ENCODE measurements at regions not wholly inside any gene's neighbourhood (a gene's known extent, or its start where the extent isn't known, plus 50 kb on each side); places are given as distances from the start of the nearest gene placed in this dataset.

- Histone ChIP-seq H3K9ac (ENCODE audit: low read depth, low read length) (no peak overlapping the region), H3K27ac (ENCODE audit: low read length) (no peak overlapping the region), H2AFZ (ENCODE audit: low read depth, low read length) (no peak overlapping the region), H3K79me2 (ENCODE audit: insufficient read depth, low read length) (no peaks in the 10 kb centered on the region), H3K27me3 (ENCODE audit: insufficient read depth, low read length, poor library complexity) (peaks cover 3% of the 10 kb centered on the region), H4K20me1 (ENCODE audit: insufficient read depth, low read length) (no peaks in the 10 kb centered on the region), H3K9me3 (ENCODE audit: insufficient read depth, low read length, severe bottlenecking) (no peaks in the 10 kb centered on the region), H3K4me3 (ENCODE audit: low read depth in 1 of 2, low read length in 2 of 2) (no peak overlapping the region), H3K4me2 (ENCODE audit: insufficient read depth, low read length) (no peak overlapping the region), H3K36me3 (ENCODE audit: insufficient read depth, low read length) (no peaks in the 10 kb centered on the region), H3K4me1 (ENCODE audit: insufficient read depth, low read length) (no peaks in the 10 kb centered on the region)
- ATAC-seq (ENCODE audit: insufficient read depth, low read depth): no peak
- DNase-seq: no peak
- TF ChIP-seq CTCF (IDR thresholded peaks at IDR 0.05; ENCODE audit: borderline replicate concordance, extremely low read depth, low read length, poor library complexity, severe bottlenecking) (no peak), EZH2 (IDR thresholded peaks at IDR 0.05; ENCODE audit: borderline replicate concordance, low read depth, low read length, severe bottlenecking) (no peak)
Measured at GRCh38 chr2:6249557-6249956, 557.4 kb downstream of the SOX11 start.

GRCh38 chr2:6254441-6254840, 562.3 kb downstream of the SOX11 start:
- DNase-seq: no peak
- no peak for TF ChIP-seq EZH2 (IDR thresholded peaks at IDR 0.05; ENCODE audit: borderline replicate concordance, low read depth, low read length, severe bottlenecking)
- no peak for TF ChIP-seq CTCF (IDR thresholded peaks at IDR 0.05; ENCODE audit: borderline replicate concordance, extremely low read depth, low read length, poor library complexity, severe bottlenecking)
- H3K27me3 ChIP-seq (ENCODE audit: insufficient read depth, low read length, poor library complexity): peaks cover under 1% of the 10 kb centered on the region
- no peaks in the 10 kb centered on the region for H3K9me3 ChIP-seq (ENCODE audit: insufficient read depth, low read length, severe bottlenecking)
- H4K20me1 ChIP-seq (ENCODE audit: insufficient read depth, low read length): no peaks in the 10 kb centered on the region
- no peaks in the 10 kb centered on the region for H3K79me2 ChIP-seq (ENCODE audit: insufficient read depth, low read length)
- H3K4me2 ChIP-seq (ENCODE audit: insufficient read depth, low read length): no peak overlapping the region
- H3K9ac ChIP-seq (ENCODE audit: low read depth, low read length): no peak overlapping the region
- no peaks in the 10 kb centered on the region for H3K4me1 ChIP-seq (ENCODE audit: insufficient read depth, low read length)
- H2AFZ ChIP-seq (ENCODE audit: low read depth, low read length): no peak overlapping the region
- no peak overlapping the region for H3K4me3 ChIP-seq (ENCODE audit: low read depth in 1 of 2, low read length in 2 of 2)
- ATAC-seq (ENCODE audit: insufficient read depth, low read depth): no peak
- no peak overlapping the region for H3K27ac ChIP-seq (ENCODE audit: low read length)
- no peaks in the 10 kb centered on the region for H3K36me3 ChIP-seq (ENCODE audit: insufficient read depth, low read length)

- H3K27ac ChIP-seq (ENCODE audit: low read length): no peak overlapping the region
- ATAC-seq (ENCODE audit: insufficient read depth, low read depth) (no peak), DNase-seq (no peak)
- no peaks in the 10 kb centered on the region for H4K20me1 ChIP-seq (ENCODE audit: insufficient read depth, low read length)
- H3K9ac ChIP-seq (ENCODE audit: low read depth, low read length): no peak overlapping the region
- no peak overlapping the region for H2AFZ ChIP-seq (ENCODE audit: low read depth, low read length)
- H3K36me3 ChIP-seq (ENCODE audit: insufficient read depth, low read length): no peaks in the 10 kb centered on the region
- no peak overlapping the region for H3K4me2 ChIP-seq (ENCODE audit: insufficient read depth, low read length)
- H3K9me3 ChIP-seq (ENCODE audit: insufficient read depth, low read length, severe bottlenecking): no peaks in the 10 kb centered on the region
- TF ChIP-seq CTCF (IDR thresholded peaks at IDR 0.05; ENCODE audit: borderline replicate concordance, extremely low read depth, low read length, poor library complexity, severe bottlenecking): no peak
- TF ChIP-seq EZH2 (IDR thresholded peaks at IDR 0.05; ENCODE audit: borderline replicate concordance, low read depth, low read length, severe bottlenecking): no peak
- no peak overlapping the region for H3K4me3 ChIP-seq (ENCODE audit: low read depth in 1 of 2, low read length in 2 of 2)
- no peaks in the 10 kb centered on the region for H3K27me3 ChIP-seq (ENCODE audit: insufficient read depth, low read length, poor library complexity)
- H3K4me1 ChIP-seq (ENCODE audit: insufficient read depth, low read length): no peaks in the 10 kb centered on the region
- no peaks in the 10 kb centered on the region for H3K79me2 ChIP-seq (ENCODE audit: insufficient read depth, low read length)
Measured at GRCh38 chr2:6264198-6264597, 572.0 kb downstream of the SOX11 start.

GRCh38 chr2:6281524-6281923, 584.2 kb downstream of the CMPK2 start:
- Histone ChIP-seq H3K9me3 (ENCODE audit: insufficient read depth, low read length, severe bottlenecking) (no peaks in the 10 kb centered on the region), H3K27ac (ENCODE audit: low read length) (no peak overlapping the region), H3K4me1 (ENCODE audit: insufficient read depth, low read length) (no peaks in the 10 kb centered on the region), H3K9ac (ENCODE audit: low read depth, low read length) (no peak overlapping the region), H3K79me2 (ENCODE audit: insufficient read depth, low read length) (no peaks in the 10 kb centered on the region), H3K36me3 (ENCODE audit: insufficient read depth, low read length) (no peaks in the 10 kb centered on the region), H3K4me2 (ENCODE audit: insufficient read depth, low read length) (no peak overlapping the region), H3K4me3 (ENCODE audit: low read depth in 1 of 2, low read length in 2 of 2) (no peak overlapping the region), H4K20me1 (ENCODE audit: insufficient read depth, low read length) (no peaks in the 10 kb centered on the region), H3K27me3 (ENCODE audit: insufficient read depth, low read length, poor library complexity) (no peaks in the 10 kb centered on the region), H2AFZ (ENCODE audit: low read depth, low read length) (no peak overlapping the region)
- DNase-seq: no peak
- ATAC-seq (ENCODE audit: insufficient read depth, low read depth): no peak
- TF ChIP-seq EZH2 (IDR thresholded peaks at IDR 0.05; ENCODE audit: borderline replicate concordance, low read depth, low read length, severe bottlenecking): no peak
- no peak for TF ChIP-seq CTCF (IDR thresholded peaks at IDR 0.05; ENCODE audit: borderline replicate concordance, extremely low read depth, low read length, poor library complexity, severe bottlenecking)
